ENCODE measurements at regions not wholly inside any gene's neighbourhood (a gene's known extent, or its start where the extent isn't known, plus 50 kb on each side); places are given as distances from the start of the nearest gene placed in this dataset.

DNA sequence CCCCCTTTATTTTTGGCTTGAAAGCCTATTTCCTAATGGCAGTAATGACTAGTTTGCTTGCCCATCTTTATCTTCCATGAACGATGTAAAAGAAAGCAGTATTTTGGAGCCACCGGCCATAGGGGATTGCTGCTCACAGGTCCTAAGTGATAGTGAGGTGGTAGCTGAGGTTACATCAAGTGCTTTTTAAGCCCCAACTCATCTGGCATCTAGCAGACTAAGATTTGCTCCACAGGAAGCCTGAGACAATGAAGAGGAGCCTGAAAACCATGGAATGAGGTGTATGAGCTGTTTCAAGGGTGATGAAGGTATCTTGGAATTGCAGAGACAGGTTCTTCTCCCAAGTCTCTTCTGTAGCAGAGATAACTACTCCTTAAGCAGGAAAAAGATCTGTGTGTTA lies 496.3 kb downstream of the XPNPEP1 start:
- DNase-seq (ENCODE audit: low spot score) (no peak), ATAC-seq (peak; percentile 59; the same call in 1 of the 2 replicates)
- H3K27me3 Mint-ChIP-seq (ENCODE audit: low read depth): no peaks in the 10 kb centered on the region
- CTCF ChIA-PET: no interaction called here
- H3K4me3 Mint-ChIP-seq: no peak overlapping the region
- no peaks in the 10 kb centered on the region for H3K36me3 Mint-ChIP-seq
- no peak for TF ChIP-seq ZBTB21 (CRISPR knock-in tag; IDR thresholded peaks at IDR 0.05; ENCODE audit: borderline replicate concordance)
- TF ChIP-seq, protein P1, sequence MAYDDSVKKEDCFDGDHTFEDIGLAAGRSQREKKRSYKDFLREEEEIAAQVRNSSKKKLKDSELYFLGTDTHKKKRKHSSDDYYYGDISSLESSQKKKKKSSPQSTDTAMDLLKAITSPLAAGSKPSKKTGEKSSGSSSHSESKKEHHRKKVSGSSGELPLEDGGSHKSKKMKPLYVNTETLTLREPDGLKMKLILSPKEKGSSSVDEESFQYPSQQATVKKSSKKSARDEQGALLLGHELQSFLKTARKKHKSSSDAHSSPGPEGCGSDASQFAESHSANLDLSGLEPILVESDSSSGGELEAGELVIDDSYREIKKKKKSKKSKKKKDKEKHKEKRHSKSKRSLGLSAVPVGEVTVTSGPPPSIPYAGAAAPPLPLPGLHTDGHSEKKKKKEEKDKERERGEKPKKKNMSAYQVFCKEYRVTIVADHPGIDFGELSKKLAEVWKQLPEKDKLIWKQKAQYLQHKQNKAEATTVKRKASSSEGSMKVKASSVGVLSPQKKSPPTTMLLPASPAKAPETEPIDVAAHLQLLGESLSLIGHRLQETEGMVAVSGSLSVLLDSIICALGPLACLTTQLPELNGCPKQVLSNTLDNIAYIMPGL (CRISPR knock-in tag; IDR thresholded peaks at IDR 0.05): no peak
- POLR2A ChIA-PET: interaction anchor here (0.6 kb wide), 1 partner anchor 108 kb away, joined by 3 read pairs; no protein-coding TSS in a partner anchor
- H3K4me1 Mint-ChIP-seq: peaks cover 10% of the 10 kb centered on the region
- no peaks in the 10 kb centered on the region for H3K9me3 Mint-ChIP-seq
- H3K27ac Mint-ChIP-seq: no peak overlapping the region

GRCh38 chr10:109418795-109419194 lies 504.5 kb downstream of the XPNPEP1 start:
- CTCF ChIA-PET: no interaction called here

DNA sequence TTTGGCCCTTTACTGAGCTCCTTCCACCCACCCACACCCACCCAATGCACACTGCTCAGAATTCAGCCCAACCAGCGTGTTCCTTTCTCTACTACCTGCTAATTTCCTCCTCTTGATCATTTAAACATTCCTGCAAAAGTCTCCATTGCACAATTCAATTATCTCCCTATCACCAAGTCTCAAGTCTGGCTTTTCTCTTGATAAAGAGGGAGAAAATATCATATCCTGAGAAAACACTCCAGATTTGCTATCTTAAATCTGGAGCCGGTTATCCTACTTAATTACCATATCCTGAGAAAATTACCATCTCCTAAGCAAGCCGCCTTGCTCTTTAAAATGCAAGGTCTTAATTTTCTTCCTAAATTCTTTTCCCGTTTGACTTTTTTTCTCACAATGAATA lies 505.5 kb downstream of the XPNPEP1 start:
- ATAC-seq (no peak), DNase-seq (ENCODE audit: low spot score) (no peak)
- Mint-ChIP-seq H3K4me1 (peaks cover 14% of the 10 kb centered on the region), H3K27ac (no peak overlapping the region), H3K4me3 (no peak overlapping the region), H3K9me3 (peaks cover 15% of the 10 kb centered on the region), H3K36me3 (no peaks in the 10 kb centered on the region), H3K27me3 (ENCODE audit: low read depth) (no peaks in the 10 kb centered on the region)
- CTCF ChIA-PET: no interaction called here
- POLR2A ChIA-PET: no interaction called here
- TF ChIP-seq IRF1 (CRISPR knock-in tag; IDR thresholded peaks at IDR 0.05): no peak
- TF ChIP-seq ZSCAN18 (CRISPR knock-in tag; IDR thresholded peaks at IDR 0.05): no peak
- TF ChIP-seq JAZF1 (CRISPR knock-in tag; IDR thresholded peaks at IDR 0.05): no peak
- TF ChIP-seq PRRX2 (CRISPR knock-in tag; IDR thresholded peaks at IDR 0.05): no peak
- TF ChIP-seq, protein P2, sequence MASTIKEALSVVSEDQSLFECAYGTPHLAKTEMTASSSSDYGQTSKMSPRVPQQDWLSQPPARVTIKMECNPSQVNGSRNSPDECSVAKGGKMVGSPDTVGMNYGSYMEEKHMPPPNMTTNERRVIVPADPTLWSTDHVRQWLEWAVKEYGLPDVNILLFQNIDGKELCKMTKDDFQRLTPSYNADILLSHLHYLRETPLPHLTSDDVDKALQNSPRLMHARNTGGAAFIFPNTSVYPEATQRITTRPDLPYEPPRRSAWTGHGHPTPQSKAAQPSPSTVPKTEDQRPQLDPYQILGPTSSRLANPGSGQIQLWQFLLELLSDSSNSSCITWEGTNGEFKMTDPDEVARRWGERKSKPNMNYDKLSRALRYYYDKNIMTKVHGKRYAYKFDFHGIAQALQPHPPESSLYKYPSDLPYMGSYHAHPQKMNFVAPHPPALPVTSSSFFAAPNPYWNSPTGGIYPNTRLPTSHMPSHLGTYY (CRISPR knock-in tag; IDR thresholded peaks at IDR 0.05): no peak
- TF ChIP-seq TEAD4 (CRISPR knock-in tag; IDR thresholded peaks at IDR 0.05): no peak
- no peak for TF ChIP-seq ELF4 (CRISPR knock-in tag; IDR thresholded peaks at IDR 0.05; ENCODE audit: low read depth)
- no peak for TF ChIP-seq GRHL2 (CRISPR knock-in tag; IDR thresholded peaks at IDR 0.05; ENCODE audit: insufficient replicate concordance, severe bottlenecking)
- TF ChIP-seq TP53 (CRISPR knock-in tag; IDR thresholded peaks at IDR 0.05): no peak
- TF ChIP-seq RELA (CRISPR knock-in tag; IDR thresholded peaks at IDR 0.05; ENCODE audit: borderline replicate concordance): no peak
- no peak for TF ChIP-seq ZBTB21 (CRISPR knock-in tag; IDR thresholded peaks at IDR 0.05; ENCODE audit: borderline replicate concordance)
- TF ChIP-seq AR (CRISPR knock-in tag; IDR thresholded peaks at IDR 0.05): no peak
- TF ChIP-seq, protein P3, sequence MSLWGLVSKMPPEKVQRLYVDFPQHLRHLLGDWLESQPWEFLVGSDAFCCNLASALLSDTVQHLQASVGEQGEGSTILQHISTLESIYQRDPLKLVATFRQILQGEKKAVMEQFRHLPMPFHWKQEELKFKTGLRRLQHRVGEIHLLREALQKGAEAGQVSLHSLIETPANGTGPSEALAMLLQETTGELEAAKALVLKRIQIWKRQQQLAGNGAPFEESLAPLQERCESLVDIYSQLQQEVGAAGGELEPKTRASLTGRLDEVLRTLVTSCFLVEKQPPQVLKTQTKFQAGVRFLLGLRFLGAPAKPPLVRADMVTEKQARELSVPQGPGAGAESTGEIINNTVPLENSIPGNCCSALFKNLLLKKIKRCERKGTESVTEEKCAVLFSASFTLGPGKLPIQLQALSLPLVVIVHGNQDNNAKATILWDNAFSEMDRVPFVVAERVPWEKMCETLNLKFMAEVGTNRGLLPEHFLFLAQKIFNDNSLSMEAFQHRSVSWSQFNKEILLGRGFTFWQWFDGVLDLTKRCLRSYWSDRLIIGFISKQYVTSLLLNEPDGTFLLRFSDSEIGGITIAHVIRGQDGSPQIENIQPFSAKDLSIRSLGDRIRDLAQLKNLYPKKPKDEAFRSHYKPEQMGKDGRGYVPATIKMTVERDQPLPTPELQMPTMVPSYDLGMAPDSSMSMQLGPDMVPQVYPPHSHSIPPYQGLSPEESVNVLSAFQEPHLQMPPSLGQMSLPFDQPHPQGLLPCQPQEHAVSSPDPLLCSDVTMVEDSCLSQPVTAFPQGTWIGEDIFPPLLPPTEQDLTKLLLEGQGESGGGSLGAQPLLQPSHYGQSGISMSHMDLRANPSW (CRISPR knock-in tag; conservative IDR thresholded peaks at IDR 0.05; ENCODE audit: low read depth): no peak
- TF ChIP-seq CBFB (CRISPR knock-in tag; IDR thresholded peaks at IDR 0.05; ENCODE audit: low read depth): no peak
- TF ChIP-seq CREM (CRISPR knock-in tag; IDR thresholded peaks at IDR 0.05): no peak

More at GRCh38 chr10:109418795-109419194, 504.5 kb downstream of the XPNPEP1 start:
- H3K27me3 Mint-ChIP-seq (ENCODE audit: low read depth): no peaks in the 10 kb centered on the region
- DNase-seq (ENCODE audit: low spot score): no peak
- no peaks in the 10 kb centered on the region for H3K36me3 Mint-ChIP-seq
- H3K9me3 Mint-ChIP-seq: peaks cover 15% of the 10 kb centered on the region
- no peak for ATAC-seq
- H3K27ac Mint-ChIP-seq: no peak overlapping the region
- peaks cover 14% of the 10 kb centered on the region for H3K4me1 Mint-ChIP-seq
- TF ChIP-seq RELA (CRISPR knock-in tag; IDR thresholded peaks at IDR 0.05; ENCODE audit: borderline replicate concordance): no peak
- TF ChIP-seq ZMAT4 (CRISPR knock-in tag; IDR thresholded peaks at IDR 0.05): no peak
- TF ChIP-seq JUN (CRISPR knock-in tag; IDR thresholded peaks at IDR 0.05): no peak
- no peak for TF ChIP-seq FOXK1 (CRISPR knock-in tag; IDR thresholded peaks at IDR 0.05)
- TF ChIP-seq, protein P4, sequence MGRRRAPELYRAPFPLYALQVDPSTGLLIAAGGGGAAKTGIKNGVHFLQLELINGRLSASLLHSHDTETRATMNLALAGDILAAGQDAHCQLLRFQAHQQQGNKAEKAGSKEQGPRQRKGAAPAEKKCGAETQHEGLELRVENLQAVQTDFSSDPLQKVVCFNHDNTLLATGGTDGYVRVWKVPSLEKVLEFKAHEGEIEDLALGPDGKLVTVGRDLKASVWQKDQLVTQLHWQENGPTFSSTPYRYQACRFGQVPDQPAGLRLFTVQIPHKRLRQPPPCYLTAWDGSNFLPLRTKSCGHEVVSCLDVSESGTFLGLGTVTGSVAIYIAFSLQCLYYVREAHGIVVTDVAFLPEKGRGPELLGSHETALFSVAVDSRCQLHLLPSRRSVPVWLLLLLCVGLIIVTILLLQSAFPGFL (CRISPR knock-in tag; IDR thresholded peaks at IDR 0.05; ENCODE audit: borderline replicate concordance): no peak
- H3K4me3 Mint-ChIP-seq: no peak overlapping the region
- POLR2A ChIA-PET: no interaction called here

All from WTC11 (cell line).